ENCODE measurements at regions not wholly inside any gene's neighbourhood (a gene's known extent, or its start where the extent isn't known, plus 50 kb on each side); places are given as distances from the start of the nearest gene placed in this dataset.

- no peaks in the 10 kb centered on the region for H3K4me1 ChIP-seq (ENCODE audit: control insufficient read depth in 1 of 2, insufficient read depth in 1 of 2, low read depth in 1 of 2, low read length in 1 of 2)
- TF ChIP-seq CTCF (IDR thresholded peaks at IDR 0.05) = no peak
- no peaks in the 10 kb centered on the region for H3K27me3 ChIP-seq
- no peaks in the 10 kb centered on the region for H3K9me3 ChIP-seq
- H3K27ac ChIP-seq = no peak overlapping the region
- H3K36me3 ChIP-seq = no peaks in the 10 kb centered on the region
- no peak overlapping the region for H3K4me3 ChIP-seq (ENCODE audit: low read depth in 1 of 2, low read length in 1 of 2)
Measured at GRCh38 chr10:108852211-108852610, 1071.1 kb downstream of the XPNPEP1 start.

- H3K27ac ChIP-seq = no peak overlapping the region
- H3K36me3 ChIP-seq = no peaks in the 10 kb centered on the region
- no peak for TF ChIP-seq CTCF (IDR thresholded peaks at IDR 0.05)
- H3K27me3 ChIP-seq = no peaks in the 10 kb centered on the region
- H3K4me3 ChIP-seq (ENCODE audit: low read depth in 1 of 2, low read length in 1 of 2) = no peak overlapping the region
- H3K4me1 ChIP-seq (ENCODE audit: control insufficient read depth in 1 of 2, insufficient read depth in 1 of 2, low read depth in 1 of 2, low read length in 1 of 2) = no peaks in the 10 kb centered on the region
- H3K9me3 ChIP-seq = no peaks in the 10 kb centered on the region
Measured at GRCh38 chr10:108850138-108850854, 1073.0 kb downstream of the XPNPEP1 start.

- no peaks in the 10 kb centered on the region for H3K9me3 ChIP-seq
- TF ChIP-seq CTCF (IDR thresholded peaks at IDR 0.05) = no peak
Measured at GRCh38 chr10:108849688-108850087, 1073.6 kb downstream of the XPNPEP1 start.

GRCh38 chr10:108849186-108849585 lies 1074.1 kb downstream of the XPNPEP1 start:
- Histone ChIP-seq H3K27me3 (no peaks in the 10 kb centered on the region), H3K9me3 (no peaks in the 10 kb centered on the region), H3K36me3 (no peaks in the 10 kb centered on the region), H3K27ac (no peak overlapping the region), H3K4me3 (ENCODE audit: low read depth in 1 of 2, low read length in 1 of 2) (no peak overlapping the region), H3K4me1 (ENCODE audit: control insufficient read depth in 1 of 2, insufficient read depth in 1 of 2, low read depth in 1 of 2, low read length in 1 of 2) (no peaks in the 10 kb centered on the region)
- no peak for TF ChIP-seq CTCF (IDR thresholded peaks at IDR 0.05)

More at GRCh38 chr10:108849688-108850087, 1073.6 kb downstream of the XPNPEP1 start:
- no peak overlapping the region for H3K27ac ChIP-seq
- H3K4me1 ChIP-seq (ENCODE audit: control insufficient read depth in 1 of 2, insufficient read depth in 1 of 2, low read depth in 1 of 2, low read length in 1 of 2) = no peaks in the 10 kb centered on the region
- no peaks in the 10 kb centered on the region for H3K27me3 ChIP-seq
- H3K36me3 ChIP-seq = no peaks in the 10 kb centered on the region
- H3K4me3 ChIP-seq (ENCODE audit: low read depth in 1 of 2, low read length in 1 of 2) = no peak overlapping the region

GRCh38 chr10:108848046-108848445 lies 1075.3 kb downstream of the XPNPEP1 start:
- no peaks in the 10 kb centered on the region for H3K9me3 ChIP-seq
- H3K4me3 ChIP-seq (ENCODE audit: low read depth in 1 of 2, low read length in 1 of 2) = no peak overlapping the region
- TF ChIP-seq CTCF (IDR thresholded peaks at IDR 0.05) = no peak
- no peaks in the 10 kb centered on the region for H3K36me3 ChIP-seq
- no peak overlapping the region for H3K27ac ChIP-seq
- no peaks in the 10 kb centered on the region for H3K27me3 ChIP-seq
- no peaks in the 10 kb centered on the region for H3K4me1 ChIP-seq (ENCODE audit: control insufficient read depth in 1 of 2, insufficient read depth in 1 of 2, low read depth in 1 of 2, low read length in 1 of 2)
